ENCODE measurements at regions not wholly inside any gene's neighbourhood (a gene's known extent, or its start where the extent isn't known, plus 50 kb on each side); places are given as distances from the start of the nearest gene placed in this dataset.

- intact Hi-C loops (cut with DNase I) = no loop called here
- DNase-seq (no peak), ATAC-seq (ENCODE audit: poor library complexity) (peak; percentile 28)
These were observed 129.4 kb downstream of the OLFM1 start for GRCh38 chr9:135216791-135217441.

- ATAC-seq (ENCODE audit: poor library complexity) = no peak
- intact Hi-C loops (cut with DNase I) = no loop called here
- DNase-seq = no peak
These were observed 130.4 kb downstream of the OLFM1 start for GRCh38 chr9:135217836-135218235.

GRCh38 chr9:135218331-135219225, 131.1 kb downstream of the OLFM1 start:
- ATAC-seq (ENCODE audit: poor library complexity) (no peak), DNase-seq (no peak)
- intact Hi-C loops (cut with DNase I) = no loop called here

GRCh38 chr9:135219676-135220600, 132.5 kb downstream of the OLFM1 start:
- intact Hi-C loops (cut with DNase I) = no loop called here
- no peak for DNase-seq

GRCh38 chr9:135220601-135221575, 133.4 kb downstream of the OLFM1 start:
- intact Hi-C loops (cut with DNase I) = no loop called here

More at GRCh38 chr9:135219676-135220600, 132.5 kb downstream of the OLFM1 start:
- no peak for ATAC-seq (ENCODE audit: poor library complexity)

GRCh38 chr9:135221576-135221950, 134.1 kb downstream of the OLFM1 start:
- DNase-seq (no peak), ATAC-seq (ENCODE audit: poor library complexity) (no peak)
- intact Hi-C loops (cut with DNase I) = no loop called here

More at GRCh38 chr9:135220601-135221575, 133.4 kb downstream of the OLFM1 start:
- DNase-seq = no peak
- ATAC-seq (ENCODE audit: poor library complexity) = no peak

GRCh38 chr9:135221951-135222631, 134.6 kb downstream of the OLFM1 start:
- intact Hi-C loops (cut with DNase I) = no loop called here
- DNase-seq = no peak
- no peak for ATAC-seq (ENCODE audit: poor library complexity)

- intact Hi-C loops (cut with DNase I) = no loop called here
- ATAC-seq (ENCODE audit: poor library complexity) (no peak), DNase-seq (no peak)
These were observed 135.7 kb downstream of the OLFM1 start for GRCh38 chr9:135222881-135223760.

- no peak for ATAC-seq (ENCODE audit: poor library complexity)
- intact Hi-C loops (cut with DNase I) = no loop called here
- DNase-seq = no peak
These were observed 136.4 kb downstream of the OLFM1 start for GRCh38 chr9:135223831-135224230.

GRCh38 chr9:135224286-135224877, 136.9 kb downstream of the OLFM1 start:
- ATAC-seq (ENCODE audit: poor library complexity) = no peak
- no peak for DNase-seq

GRCh38 chr9:135224921-135225541, 137.6 kb downstream of the OLFM1 start:
- ATAC-seq (ENCODE audit: poor library complexity) (no peak), DNase-seq (no peak)
- intact Hi-C loops (cut with DNase I) = no loop called here

More at GRCh38 chr9:135224286-135224877, 136.9 kb downstream of the OLFM1 start:
- intact Hi-C loops (cut with DNase I) = no loop called here

- ATAC-seq (ENCODE audit: poor library complexity) = no peak
- no peak for DNase-seq
- intact Hi-C loops (cut with DNase I) = no loop called here
These were observed 138.3 kb downstream of the OLFM1 start for GRCh38 chr9:135225619-135226228.

GRCh38 chr9:135226369-135227050, 139.0 kb downstream of the OLFM1 start:
- intact Hi-C loops (cut with DNase I) = no loop called here
- ATAC-seq (ENCODE audit: poor library complexity) = no peak
- no peak for DNase-seq

GRCh38 chr9:135227641-135228251, 140.3 kb downstream of the OLFM1 start:
- intact Hi-C loops (cut with DNase I) = no loop called here
- DNase-seq (peak; percentile 27), ATAC-seq (ENCODE audit: poor library complexity) (no peak)

Measured in Right ventricle myocardium superior (tissue), 1 donor.